GM12891 (cell line): ENCODE measurements at regions not wholly inside any gene's neighbourhood (a gene's known extent, or its start where the extent isn't known, plus 50 kb on each side); places are given as distances from the start of the nearest gene placed in this dataset.

Source experiments
- POLR2A ChIP-seq: IDR thresholded peaks from 2 replicates; pipeline ENCODE4 v1.6.1; 2011; ENCODE audit warnings: low read depth, low read length, control low read depth
- POLR2AphosphoS5 ChIP-seq: IDR thresholded peaks from 2 replicates; pipeline ENCODE4 v1.6.1; 2011; ENCODE audit warnings: low read depth, low read length, control low read depth

GRCh38 chr5:66252849-66253248, 108.7 kb downstream of the SREK1 start:
- no peak for TF ChIP-seq POLR2AphosphoS5
- no peak for TF ChIP-seq POLR2A
